Stimulated activated CD4-positive, alpha-beta T cell treated with anti-CD3 and anti-CD28 coated beads, TNF-alpha, amount 100 ng/mL, for 24 hours (primary cell): ENCODE measurements at regions not wholly inside any gene's neighbourhood (a gene's known extent, or its start where the extent isn't known, plus 50 kb on each side); places are given as distances from the start of the nearest gene placed in this dataset.

Experiments used
- DNase-seq, 3 experiments: peaks; one replicate each; pipeline ENCODE4 v3.0.0-alpha.2; 2020; ENCODE audit warnings: low read depth in 3 of 3

DNA sequence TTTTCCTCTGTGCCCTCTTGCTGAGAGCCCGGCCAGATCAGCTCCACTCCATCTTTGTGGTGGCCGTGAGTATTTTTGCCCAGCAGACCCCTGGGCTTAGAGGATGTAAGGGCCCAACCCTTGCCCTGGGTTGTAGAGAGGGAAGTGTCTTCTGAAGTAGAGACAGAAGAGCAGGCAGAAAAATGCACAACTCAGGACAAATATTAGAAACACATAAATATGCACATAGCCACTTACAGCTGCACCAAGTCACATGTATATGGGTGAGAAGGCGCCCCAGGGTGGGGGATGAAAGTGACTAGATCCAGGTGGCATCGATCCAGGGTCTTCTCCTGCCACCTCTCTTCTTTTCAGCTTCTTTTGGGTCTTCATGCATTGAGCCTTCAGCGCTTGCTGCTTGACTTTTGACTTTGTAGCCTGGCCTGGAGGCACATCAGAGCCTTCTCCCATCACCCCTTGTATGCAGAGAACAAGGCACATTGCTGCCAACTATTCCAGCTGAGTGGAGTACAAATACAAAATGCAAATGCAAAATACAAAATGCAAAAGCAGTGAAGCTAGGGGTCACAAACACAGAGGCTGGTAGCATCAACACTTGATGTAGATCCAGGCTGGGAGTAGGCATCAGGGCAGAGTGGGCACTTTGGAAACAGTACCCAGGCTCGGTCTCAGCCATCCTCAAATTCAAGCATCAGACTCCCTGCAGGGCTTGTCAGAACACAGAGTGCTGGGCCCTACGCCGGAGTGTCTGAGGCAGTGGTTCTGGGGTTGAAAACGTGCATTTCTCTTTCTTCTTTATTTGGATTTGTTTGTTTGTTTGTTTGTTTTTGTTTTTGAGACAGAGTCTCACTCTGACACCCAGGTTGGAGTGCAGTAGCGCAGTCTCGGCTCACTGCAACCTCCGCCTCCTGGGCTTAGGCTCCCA is 133.0 kb downstream of the ASB7 start:
- DNase-seq, result no peak

DNA sequence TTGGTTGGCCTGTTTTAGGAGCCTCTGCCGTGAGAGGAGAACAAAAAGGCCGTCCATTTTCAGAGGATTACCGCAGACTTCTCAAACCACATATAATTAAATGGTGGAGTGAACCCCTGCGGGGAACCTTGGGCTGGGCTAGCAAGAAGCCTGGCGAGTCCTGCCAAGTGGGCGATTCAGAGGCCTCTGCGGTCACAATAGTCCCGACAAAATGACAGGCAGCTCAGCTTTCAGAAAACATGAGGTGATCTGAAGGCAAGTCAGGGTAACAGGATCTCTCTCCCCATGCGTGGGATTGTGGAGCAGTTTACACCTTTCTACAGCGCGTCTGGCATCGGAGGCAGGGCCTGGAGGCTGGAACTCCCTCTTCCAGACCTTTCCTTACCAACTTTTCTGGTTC is 134.8 kb downstream of the ASB7 start:
- DNase-seq, result no peak

DNA sequence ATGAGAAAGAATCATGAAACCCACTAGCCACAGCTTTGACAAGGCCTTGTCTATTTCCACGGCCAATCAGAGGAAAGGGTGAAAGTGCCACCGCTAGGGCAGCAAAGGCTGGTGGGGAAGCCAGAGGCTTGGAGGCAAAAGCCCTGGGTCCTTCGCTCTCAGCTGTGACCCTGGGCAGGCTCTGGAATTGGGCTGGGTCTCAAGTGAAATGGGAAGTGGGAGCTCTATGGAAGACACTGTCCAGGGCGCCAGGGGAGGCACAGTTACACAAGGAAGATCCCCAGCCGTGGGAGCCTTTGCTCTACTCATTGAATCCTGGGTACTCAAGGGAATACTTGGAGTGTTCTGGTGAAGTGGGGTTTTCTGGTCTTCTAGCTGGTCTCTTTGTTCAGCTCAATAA is 136.2 kb downstream of the ASB7 start:
- DNase-seq, result no peak

DNA sequence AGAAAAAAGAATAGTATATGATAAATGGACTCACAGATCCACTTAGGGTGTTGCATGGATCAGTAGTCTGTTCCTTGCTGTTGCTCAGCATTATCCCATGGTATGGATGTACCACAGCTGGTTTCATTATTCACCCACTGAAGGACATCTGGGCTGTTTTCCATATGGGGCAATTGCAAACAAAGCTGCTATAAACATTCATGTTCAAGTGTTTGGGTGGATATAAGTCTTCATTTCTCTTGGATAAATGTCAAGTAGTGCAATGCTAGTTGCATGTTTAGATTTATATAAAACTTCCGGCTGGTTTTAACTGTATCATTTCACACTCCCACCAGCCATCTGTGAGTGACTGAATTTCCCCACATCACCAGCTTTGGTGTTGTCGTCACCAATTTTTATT is 137.7 kb downstream of the ASB7 start:
- DNase-seq, result no peak

DNA sequence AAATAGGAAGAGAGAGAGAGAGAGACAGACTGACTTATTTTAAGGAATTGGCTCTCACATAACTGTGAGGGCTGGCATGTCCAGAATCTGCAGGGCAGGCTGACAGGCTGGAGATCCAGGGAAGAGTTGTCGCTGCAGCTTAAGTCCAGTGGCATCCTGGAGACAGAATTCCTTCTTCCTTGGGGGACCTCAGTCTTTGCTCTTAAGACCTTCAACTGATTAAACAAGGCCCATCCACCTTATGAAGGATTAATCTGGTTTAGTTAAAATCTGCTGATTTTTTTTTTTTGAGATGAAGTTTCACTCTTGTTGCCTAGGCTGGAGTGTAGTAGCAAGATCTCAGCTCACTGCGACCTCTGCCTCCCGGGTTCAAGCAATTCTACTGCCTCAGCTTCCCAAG is 128.0 kb upstream of the ALDH1A3 start:
- no peak for DNase-seq

DNA sequence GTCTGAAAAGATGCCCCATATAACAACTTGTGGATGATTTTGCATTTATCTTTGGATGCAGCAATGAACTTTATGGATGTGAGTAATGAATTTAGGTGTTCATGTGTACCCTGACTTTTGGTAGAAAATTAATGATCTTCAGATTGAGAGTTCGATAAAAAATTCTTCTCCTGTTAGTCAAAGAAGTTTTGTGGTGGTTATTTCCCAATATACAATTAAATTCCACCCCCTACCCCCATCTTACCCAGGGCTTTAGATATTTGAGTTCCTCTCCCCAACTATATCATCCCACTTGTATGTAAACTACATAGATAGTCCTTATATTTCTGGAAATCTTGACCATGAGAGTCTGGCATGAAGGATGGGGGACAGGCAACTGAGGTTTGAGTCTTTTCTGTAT is 126.1 kb upstream of the ALDH1A3 start:
- DNase-seq, result no peak

DNA sequence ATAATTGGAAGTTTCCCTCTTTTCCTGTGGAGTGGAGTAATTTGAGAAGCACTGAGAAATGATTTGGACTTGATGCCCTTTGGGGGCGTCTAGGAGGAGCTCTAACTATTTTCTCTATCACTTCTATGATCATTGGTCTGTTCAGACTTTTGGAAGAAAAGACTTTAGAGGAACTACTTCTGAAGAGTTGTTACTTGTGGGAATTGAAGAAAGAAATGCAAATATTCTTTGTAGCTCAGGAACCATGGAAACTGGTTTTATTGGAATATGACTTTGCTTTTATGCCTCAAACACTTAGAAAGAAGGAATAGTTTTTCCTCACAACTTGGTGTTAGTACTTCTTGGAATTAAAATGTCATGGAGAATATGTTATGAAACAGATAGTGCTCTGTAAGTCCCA is 122.0 kb upstream of the ALDH1A3 start:
- no peak for DNase-seq

DNA sequence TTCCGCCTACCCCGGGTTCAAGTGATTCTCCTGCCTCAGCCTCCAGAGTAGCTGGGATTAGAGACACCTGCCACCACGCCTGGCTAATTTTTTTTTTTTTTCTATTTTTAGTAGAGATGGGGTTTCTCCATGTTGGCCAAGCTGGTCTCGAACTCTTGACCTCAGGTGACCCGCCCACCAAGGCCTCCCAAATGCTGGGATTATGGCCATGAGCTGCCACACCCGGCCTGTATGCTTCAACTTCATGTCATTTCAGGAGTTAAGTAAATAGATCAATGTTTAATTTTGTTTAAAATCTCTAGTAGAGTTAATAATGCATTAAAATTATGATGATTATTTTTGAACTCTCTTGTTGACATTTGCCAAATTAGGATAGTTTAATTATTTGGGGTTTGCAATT is 121.1 kb upstream of the ALDH1A3 start:
- no peak for DNase-seq

DNA sequence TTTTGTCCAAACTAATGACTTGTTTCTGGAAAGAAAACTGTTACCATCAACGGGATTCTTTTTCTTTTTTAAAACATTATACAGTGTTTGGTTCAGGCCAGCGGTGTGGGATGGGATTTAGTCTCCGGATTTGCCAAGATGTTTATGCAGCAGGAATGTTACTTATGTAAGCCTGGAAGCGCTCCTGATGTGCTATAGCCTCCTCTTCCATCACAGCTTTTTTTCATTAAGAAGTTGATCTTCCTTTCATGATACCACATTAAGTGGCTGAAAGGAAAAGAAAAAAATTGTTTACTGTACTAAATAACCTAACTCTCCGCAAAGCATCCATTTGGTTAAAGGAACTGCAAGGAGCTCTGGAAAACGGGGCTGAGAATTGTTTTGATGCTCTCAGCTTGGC is 120.5 kb upstream of the ALDH1A3 start:
- no peak for DNase-seq

DNA sequence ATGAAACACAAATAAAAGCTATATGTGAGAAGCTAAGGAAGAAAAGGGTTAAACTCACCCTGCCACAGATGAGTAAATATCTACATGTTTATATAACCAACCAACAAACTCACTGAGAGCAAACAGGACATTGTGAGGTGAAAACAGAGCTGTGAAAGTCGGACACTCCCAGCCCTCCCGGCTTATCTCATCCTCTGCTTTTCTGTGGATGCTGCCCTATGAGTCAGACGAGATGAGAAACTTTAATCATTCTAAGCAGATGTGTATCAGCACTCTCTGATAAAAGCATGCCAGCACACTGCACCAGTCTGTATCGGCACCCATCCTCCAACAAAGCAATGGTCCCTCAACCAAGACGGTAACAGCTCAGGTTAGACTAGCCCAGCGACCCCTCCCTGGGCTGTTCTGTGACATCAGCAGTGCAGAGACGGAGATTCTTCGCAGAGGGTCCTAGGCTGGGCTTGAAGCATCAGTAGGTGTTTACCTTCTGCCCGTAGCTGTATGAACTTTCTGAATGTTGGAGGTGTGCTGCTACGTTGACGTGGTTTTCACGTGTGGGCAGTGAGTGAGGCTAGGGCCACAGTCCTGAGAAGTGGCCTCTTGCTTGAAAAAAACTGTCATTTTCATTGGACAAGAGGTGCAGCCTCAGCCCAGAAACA is 119.8 kb upstream of the ALDH1A3 start:
- no peak for DNase-seq

DNA sequence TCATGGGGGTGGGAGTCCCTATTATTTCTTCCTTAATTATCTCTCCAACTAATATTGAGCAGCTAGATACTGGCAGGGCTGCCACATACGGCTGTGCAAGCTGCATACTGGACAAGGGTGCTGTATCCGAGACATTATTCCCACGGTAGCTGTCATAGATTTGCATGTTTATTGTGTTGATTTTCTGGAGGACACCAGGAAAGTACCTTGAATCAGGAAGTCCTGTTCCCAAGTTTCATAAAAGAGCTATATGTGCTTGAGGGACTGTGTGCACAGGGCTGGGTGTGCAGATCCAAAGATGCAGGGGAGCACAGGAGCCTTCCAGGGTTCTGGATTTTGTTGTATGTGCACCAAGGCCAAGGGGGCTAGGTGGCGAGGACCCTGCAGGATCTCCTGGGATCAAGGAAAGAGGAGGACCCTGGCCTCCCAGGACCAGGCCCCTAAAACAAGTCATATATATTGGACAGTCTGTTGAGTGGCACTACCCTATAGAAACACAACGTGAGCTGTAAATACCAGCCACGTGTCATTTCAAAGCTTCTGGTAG is 119.2 kb upstream of the ALDH1A3 start:
- DNase-seq, result no peak

DNA sequence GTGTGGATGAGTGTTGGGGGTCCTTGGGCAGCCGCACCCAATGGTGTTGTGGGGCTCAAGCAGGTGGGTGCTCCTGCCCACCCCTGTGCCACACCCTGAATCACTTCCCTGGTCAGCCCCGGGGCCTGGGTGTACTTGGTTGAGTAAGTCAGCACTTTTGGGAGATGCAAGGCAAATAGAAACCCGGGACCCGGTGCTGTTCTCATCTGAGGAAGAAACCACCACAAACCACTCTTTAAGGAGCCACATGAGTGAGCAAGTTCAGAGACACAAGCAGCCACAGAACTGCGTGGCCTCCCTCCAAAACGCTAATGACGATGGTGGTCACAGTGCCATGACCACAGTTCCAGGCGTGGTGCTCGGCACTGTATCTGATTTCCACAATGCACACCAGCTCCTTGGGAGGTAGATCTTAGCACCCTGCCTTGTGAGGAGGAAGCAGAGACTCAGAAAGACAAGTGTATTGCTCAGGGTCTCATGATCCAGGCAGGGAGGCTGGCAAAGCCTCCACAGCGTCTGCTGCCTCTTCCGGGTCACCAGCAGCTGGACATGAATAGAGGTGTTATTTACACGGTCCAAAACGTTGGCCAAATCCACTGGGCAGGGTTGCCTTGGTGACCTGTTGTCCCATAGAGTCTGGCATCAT is 118.2 kb upstream of the ALDH1A3 start:
- DNase-seq, result no peak

DNA sequence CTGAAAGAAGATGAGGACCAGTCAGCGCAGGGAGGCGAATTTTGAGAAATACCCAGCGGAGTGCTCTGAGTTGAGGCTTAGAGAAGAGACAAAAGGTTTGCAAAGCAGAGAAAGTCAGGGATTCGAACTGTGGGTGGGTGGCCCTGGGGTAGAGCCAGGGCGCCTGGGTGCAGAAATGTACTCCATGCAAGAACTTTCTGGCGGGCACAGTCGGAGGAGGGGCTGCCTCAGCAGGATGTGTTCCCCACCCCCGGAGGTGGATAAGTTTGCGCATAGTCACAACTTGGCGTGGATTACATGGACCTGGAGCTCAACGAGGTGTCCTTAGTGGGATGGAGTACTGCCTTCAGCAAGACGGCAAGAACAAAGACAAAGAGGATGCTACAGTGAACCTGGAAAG is 117.3 kb upstream of the ALDH1A3 start:
- no peak for DNase-seq

DNA sequence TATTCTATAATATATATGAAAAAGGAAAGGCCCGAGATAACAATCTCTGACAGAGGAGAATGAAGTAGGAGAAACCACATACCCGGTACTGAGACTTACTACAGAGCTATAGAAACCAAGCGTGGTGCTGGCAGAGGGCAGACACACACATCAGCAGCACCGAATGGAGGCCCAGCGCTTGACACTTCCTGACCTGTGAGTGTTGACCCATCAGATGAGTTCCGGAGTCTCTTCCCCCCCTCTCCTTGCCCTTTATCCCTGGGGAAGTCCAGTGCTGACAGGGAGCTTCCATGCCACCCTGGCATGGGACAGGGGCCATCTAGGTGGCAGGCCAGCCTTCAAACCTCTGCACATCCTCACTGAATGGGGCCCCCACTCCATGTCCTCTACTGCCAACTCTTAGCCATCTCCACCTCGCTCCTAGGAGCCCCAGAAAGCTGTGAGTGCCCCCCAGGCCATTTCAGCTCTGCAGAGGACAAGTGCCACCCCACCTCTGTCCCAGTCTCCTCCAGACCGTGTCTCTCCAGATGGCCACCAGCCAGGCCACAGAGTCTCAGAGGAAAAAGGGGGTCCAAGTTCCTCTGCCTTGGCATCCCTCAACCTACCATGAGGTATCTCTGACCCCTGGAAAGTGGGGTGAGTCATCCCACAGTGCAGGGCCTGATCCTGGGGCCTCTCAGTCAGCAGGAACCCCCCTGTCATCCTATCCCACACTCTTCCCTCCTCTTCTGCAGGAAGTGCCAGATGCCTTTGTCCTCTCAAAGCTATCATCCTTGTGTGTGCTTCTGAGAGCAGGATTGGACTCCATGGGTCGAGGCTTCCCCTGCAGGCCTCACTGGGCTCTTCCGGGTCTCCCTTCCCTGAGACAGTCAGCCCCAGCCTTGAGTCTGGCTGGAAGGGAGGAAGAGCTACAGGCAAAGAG is 116.5 kb upstream of the ALDH1A3 start:
- no peak for DNase-seq

DNA sequence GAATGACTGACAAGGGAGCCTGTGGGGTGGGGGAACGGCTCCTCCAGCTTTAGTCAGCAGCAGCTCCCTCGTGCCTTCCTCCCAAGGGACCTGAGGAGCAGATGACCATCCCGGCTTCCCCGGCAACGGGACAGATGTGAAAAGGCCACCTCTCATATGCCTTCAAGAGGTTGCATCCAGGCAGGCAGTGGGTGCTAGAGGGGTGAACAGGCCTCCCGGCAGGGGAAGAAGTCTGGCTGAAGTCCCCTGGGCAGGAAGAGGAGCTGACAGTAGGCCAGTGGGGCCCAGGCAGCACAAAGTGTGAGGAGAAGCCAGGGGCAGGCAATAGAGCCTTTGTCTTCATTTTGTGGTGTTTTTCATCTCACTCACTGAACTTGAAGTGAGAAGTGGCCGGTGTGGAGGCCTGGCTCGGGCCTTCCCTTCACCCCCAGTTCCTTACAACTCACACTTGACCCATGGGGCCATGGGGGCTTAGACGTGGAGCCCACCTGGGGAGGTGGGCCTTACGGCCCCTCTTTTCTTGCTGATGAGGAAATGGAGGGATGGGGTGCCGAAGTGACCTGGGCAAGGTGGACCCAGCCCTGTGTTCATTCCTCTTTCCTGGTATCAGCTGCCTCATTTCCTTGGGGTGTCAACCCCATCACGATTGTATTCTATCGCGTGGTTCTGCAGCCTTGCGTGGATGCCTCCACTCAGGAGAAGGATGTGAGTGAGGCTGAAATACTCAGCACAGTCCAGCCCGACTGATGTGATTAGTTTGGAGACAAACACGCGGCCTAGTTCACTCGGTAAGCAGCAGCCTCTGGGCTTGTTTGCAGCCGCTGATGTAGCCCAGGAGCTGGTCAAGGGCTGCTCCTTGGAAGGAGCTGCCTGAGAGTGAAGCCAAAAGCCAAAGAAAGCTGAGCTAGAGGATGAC is 115.5 kb upstream of the ALDH1A3 start:
- DNase-seq, result no peak

DNA sequence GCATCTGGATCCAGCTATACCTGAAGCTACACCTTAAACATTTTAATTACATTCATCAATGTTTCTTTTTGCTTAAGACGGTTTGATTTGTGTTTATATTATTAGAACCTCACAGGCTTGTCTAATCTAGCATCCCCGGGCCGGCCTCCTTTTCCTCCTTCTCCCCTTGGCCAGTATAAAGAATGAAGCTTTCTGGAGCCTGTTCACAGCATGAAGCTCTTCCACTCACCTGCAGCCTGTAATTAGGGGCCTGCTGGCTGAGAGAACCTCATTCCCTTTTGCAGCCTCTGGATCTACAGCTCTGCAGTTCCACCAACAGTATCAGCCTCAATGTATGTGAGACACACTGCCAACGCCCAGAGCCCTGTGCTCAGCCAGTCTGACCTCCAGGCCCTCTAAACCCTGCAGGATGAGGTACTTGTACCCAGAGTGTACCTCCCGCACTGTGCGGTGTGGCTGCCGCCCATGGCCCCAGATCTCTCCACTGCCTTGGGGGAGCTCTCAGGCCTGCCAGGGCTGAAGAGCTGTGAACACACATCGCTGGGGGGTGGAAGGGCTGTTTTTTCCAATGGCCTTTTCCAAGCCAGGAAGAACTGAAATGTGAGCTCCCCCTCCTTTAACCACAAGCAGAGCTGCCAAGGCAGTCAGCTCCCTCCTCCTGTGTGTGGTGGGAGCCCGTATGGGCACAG is 114.7 kb upstream of the ALDH1A3 start:
- DNase-seq, result no peak

DNA sequence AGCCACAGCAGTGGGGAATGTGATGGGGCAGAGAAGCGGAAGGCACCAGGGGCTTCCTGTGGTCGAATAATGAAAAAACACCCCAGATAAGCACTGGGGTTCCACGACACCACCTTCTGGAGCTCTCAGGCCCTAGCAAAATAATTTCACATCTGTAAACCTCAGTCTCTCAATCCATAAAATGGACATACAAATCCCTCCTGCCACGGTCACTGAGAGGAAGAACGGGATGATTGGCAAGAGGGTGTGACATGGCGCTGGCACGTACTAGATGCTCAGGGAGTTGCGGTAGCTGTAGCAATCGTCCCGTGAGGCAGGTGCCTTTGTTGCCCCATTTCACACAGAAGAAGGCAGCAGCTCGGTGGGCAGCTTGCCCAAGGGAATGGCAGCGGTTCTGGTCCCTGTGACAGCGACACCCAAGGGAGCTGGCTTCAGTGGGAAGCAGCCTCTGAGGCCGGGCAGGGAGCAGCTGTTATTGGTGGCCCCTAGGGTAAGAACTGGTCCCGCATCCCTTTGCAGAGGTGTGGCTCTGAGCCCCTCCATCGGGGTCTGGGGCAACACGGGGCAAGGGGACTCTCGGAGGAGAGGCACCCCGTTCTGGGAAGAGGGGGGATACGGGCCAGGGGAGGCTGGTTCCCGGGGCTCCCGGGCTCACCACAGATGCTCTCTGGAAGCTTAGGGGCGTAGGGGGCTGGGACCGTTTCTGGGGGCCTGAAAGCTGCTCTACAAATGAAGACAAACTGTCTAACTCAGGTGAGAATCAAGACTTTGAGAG is 114.0 kb upstream of the ALDH1A3 start:
- no peak for DNase-seq

DNA sequence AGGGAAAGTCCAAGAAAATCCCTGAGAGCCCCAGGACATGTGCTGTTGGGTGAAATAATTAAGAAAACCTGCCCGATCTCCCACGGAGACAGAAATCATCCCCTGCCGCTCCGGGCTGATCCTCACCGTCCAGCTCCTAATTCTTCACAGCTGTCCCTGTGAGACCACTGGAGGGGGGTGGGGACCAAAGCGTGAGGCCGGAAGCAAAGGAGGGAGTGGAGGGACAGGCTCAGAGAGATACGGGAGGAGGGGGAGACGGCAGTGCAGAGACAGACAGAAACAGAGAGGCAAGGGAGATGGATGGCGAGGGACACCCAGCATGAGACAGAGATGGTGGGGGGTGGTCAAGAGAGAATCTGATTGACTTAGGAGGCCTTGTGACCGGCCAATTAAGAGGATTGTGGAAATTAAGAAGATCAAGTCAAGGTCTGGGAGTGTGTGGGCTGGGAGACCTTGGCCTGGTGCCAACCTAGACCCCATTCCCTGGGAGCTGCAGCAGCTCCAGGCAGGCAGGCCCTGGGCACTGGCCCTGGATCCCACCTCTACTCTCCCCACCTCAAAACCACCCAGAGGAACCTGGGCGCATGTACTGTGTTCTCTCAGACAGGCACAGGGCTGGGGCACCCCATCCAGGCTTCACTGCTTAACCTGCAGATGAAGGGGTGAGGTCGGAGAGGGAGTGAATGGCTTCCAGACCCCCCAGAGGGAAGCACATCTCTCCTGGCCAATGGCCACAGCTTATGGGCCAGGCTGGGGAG is 113.2 kb upstream of the ALDH1A3 start:
- DNase-seq, result no peak
